Fibroblast of skin of right biceps (primary cell): ENCODE measurements at regions not wholly inside any gene's neighbourhood (a gene's known extent, or its start where the extent isn't known, plus 50 kb on each side); places are given as distances from the start of the nearest gene placed in this dataset.
A peak's percentile ranks its signal among the peaks of the same experiment; 100 is the strongest.
"Not testable (repeated sequence)": the region's sequence is repeated elsewhere in the genome, so short reads cannot be mapped to it uniquely, and the experiment has no call there.

Experiments
- DNase-seq: peaks from one replicate; pipeline ENCODE4 v3.0.0-alpha.2; 2013

GRCh38 chr4:3936184-3936583 is 170.0 kb downstream of the ADRA2C start:
- no peak for DNase-seq

- DNase-seq = peak; percentile 44
Observed at GRCh38 chr4:3937849-3938562, 171.8 kb downstream of the ADRA2C start.

- DNase-seq = not testable (repeated sequence)
Observed at GRCh38 chr4:3938676-3939075, 172.5 kb downstream of the ADRA2C start.

- not testable (repeated sequence) for DNase-seq
Observed at GRCh38 chr4:3939954-3940591, 173.9 kb downstream of the ADRA2C start.

GRCh38 chr4:3941735-3942522 is 175.7 kb downstream of the ADRA2C start:
- DNase-seq = not testable (repeated sequence)

GRCh38 chr4:3942569-3942971 is 176.4 kb downstream of the ADRA2C start:
- peak; percentile 30 for DNase-seq

- DNase-seq = not testable (repeated sequence)
Observed at GRCh38 chr4:3943051-3943450, 176.9 kb downstream of the ADRA2C start.

- no peak for DNase-seq
Observed at GRCh38 chr4:3945511-3946290, 179.5 kb downstream of the ADRA2C start.

GRCh38 chr4:3946553-3946952 is 180.4 kb downstream of the ADRA2C start:
- not testable (repeated sequence) for DNase-seq

- DNase-seq = not testable (repeated sequence)
Observed at GRCh38 chr4:3947761-3948160, 181.6 kb downstream of the ADRA2C start.

GRCh38 chr4:3948210-3948609 is 182.0 kb downstream of the ADRA2C start:
- peak; percentile 26 for DNase-seq

GRCh38 chr4:3949916-3950315 is 183.7 kb downstream of the ADRA2C start:
- peak; percentile 37 for DNase-seq

GRCh38 chr4:3952443-3953139 is 186.4 kb downstream of the ADRA2C start:
- not testable (repeated sequence) for DNase-seq

GRCh38 chr4:3953140-3953489 is 186.9 kb downstream of the ADRA2C start:
- DNase-seq = peak; percentile 43

- DNase-seq = peak; percentile 99
Observed at GRCh38 chr4:3954540-3955320, 188.5 kb downstream of the ADRA2C start.

- peak; percentile 99 for DNase-seq
Observed at GRCh38 chr4:3955321-3956164, 189.4 kb downstream of the ADRA2C start.

- DNase-seq = not testable (repeated sequence)
Observed at GRCh38 chr4:3956165-3956867, 190.1 kb downstream of the ADRA2C start.

GRCh38 chr4:3961091-3961672 is 195.0 kb downstream of the ADRA2C start:
- DNase-seq = not testable (repeated sequence)

- not testable (repeated sequence) for DNase-seq
Observed at GRCh38 chr4:3964572-3965278, 198.5 kb downstream of the ADRA2C start.
